GM23248 (cell line): ENCODE measurements at regions not wholly inside any gene's neighbourhood (a gene's known extent, or its start where the extent isn't known, plus 50 kb on each side); places are given as distances from the start of the nearest gene placed in this dataset.

ENCODE experiments used
- EZH2 ChIP-seq: fragments of 200-600 bp; sonication (generic); IDR thresholded peaks from 2 replicates; pipeline ENCODE4 v1.6.1; 2018; ENCODE audit warnings: antibody characterized with exemption, mild to moderate bottlenecking; ENCODE audit not compliant: insufficient read depth, poor library complexity, severe bottlenecking
- EZH2phosphoT487 ChIP-seq: fragments of 200-600 bp; sonication (generic); IDR thresholded peaks from 2 replicates; pipeline ENCODE4 v1.6.1; 2018; ENCODE audit warnings: antibody characterized with exemption, moderate library complexity, mild to moderate bottlenecking, low read depth; ENCODE audit not compliant: insufficient read depth

- TF ChIP-seq EZH2 (no peak), EZH2phosphoT487 (no peak)
Measured at GRCh38 chr11:21761000-21761399, 431.9 kb upstream of the ANO5 start.
